ENCODE measurements at regions not wholly inside any gene's neighbourhood (a gene's known extent, or its start where the extent isn't known, plus 50 kb on each side); places are given as distances from the start of the nearest gene placed in this dataset.

GRCh38 chr3:28958656-28959055 lies 322.2 kb upstream of the RBMS3 start:
- peaks cover 11% of the 10 kb centered on the region for H3K9me3 Mint-ChIP-seq
- intact Hi-C loops (cut with micrococcal nuclease): no loop called here
- H3K4me1 Mint-ChIP-seq (ENCODE audit: low read depth): no peaks in the 10 kb centered on the region
- H3K27ac Mint-ChIP-seq: no peak overlapping the region
- no peak for DNase-seq (ENCODE audit: low spot score)
- no peak overlapping the region for H3K4me3 Mint-ChIP-seq (ENCODE audit: low read depth)
- no peaks in the 10 kb centered on the region for H3K36me3 Mint-ChIP-seq (ENCODE audit: low read depth)
- peaks cover 2% of the 10 kb centered on the region for H3K27me3 Mint-ChIP-seq (ENCODE audit: low read depth)

- H3K27me3 Mint-ChIP-seq (ENCODE audit: low read depth): no peaks in the 10 kb centered on the region
- H3K36me3 Mint-ChIP-seq (ENCODE audit: low read depth): no peaks in the 10 kb centered on the region
- H3K4me3 Mint-ChIP-seq (ENCODE audit: low read depth): no peak overlapping the region
- no peak overlapping the region for H3K27ac Mint-ChIP-seq
- H3K9me3 Mint-ChIP-seq: peaks cover 34% of the 10 kb centered on the region
- DNase-seq (ENCODE audit: low spot score): no peak
- H3K4me1 Mint-ChIP-seq (ENCODE audit: low read depth): peaks cover 4% of the 10 kb centered on the region
- intact Hi-C loops (cut with micrococcal nuclease): no loop called here
These were observed 309.7 kb upstream of the RBMS3 start for GRCh38 chr3:28971156-28971555.

- Mint-ChIP-seq H3K4me1 (ENCODE audit: low read depth) (peaks cover 4% of the 10 kb centered on the region), H3K36me3 (ENCODE audit: low read depth) (no peaks in the 10 kb centered on the region), H3K9me3 (peaks cover 31% of the 10 kb centered on the region), H3K27ac (no peak overlapping the region), H3K4me3 (ENCODE audit: low read depth) (no peak overlapping the region), H3K27me3 (ENCODE audit: low read depth) (no peaks in the 10 kb centered on the region)
- intact Hi-C loops (cut with micrococcal nuclease): no loop called here
- DNase-seq (ENCODE audit: low spot score): no peak
These were observed 307.9 kb upstream of the RBMS3 start for GRCh38 chr3:28972921-28973320.

- peaks cover 4% of the 10 kb centered on the region for H3K4me1 Mint-ChIP-seq (ENCODE audit: low read depth)
- intact Hi-C loops (cut with micrococcal nuclease): no loop called here
- no peak overlapping the region for H3K27ac Mint-ChIP-seq
- DNase-seq (ENCODE audit: low spot score): no peak
- H3K4me3 Mint-ChIP-seq (ENCODE audit: low read depth): no peak overlapping the region
- peaks cover 27% of the 10 kb centered on the region for H3K9me3 Mint-ChIP-seq
- no peaks in the 10 kb centered on the region for H3K36me3 Mint-ChIP-seq (ENCODE audit: low read depth)
- no peaks in the 10 kb centered on the region for H3K27me3 Mint-ChIP-seq (ENCODE audit: low read depth)
These were observed 307.3 kb upstream of the RBMS3 start for GRCh38 chr3:28973609-28974008.

GRCh38 chr3:28978092-28978491 lies 302.8 kb upstream of the RBMS3 start:
- Mint-ChIP-seq H3K36me3 (ENCODE audit: low read depth) (no peaks in the 10 kb centered on the region), H3K27me3 (ENCODE audit: low read depth) (no peaks in the 10 kb centered on the region), H3K9me3 (peaks cover 2% of the 10 kb centered on the region), H3K27ac (no peak overlapping the region), H3K4me1 (ENCODE audit: low read depth) (peaks cover 4% of the 10 kb centered on the region), H3K4me3 (ENCODE audit: low read depth) (no peak overlapping the region)
- no peak for DNase-seq (ENCODE audit: low spot score)
- intact Hi-C loops (cut with micrococcal nuclease): no loop called here

GRCh38 chr3:28980131-28980530 lies 300.7 kb upstream of the RBMS3 start:
- Mint-ChIP-seq H3K9me3 (no peaks in the 10 kb centered on the region), H3K4me3 (ENCODE audit: low read depth) (no peak overlapping the region), H3K27me3 (ENCODE audit: low read depth) (no peaks in the 10 kb centered on the region), H3K36me3 (ENCODE audit: low read depth) (no peaks in the 10 kb centered on the region), H3K27ac (no peak overlapping the region), H3K4me1 (ENCODE audit: low read depth) (no peaks in the 10 kb centered on the region)
- DNase-seq (ENCODE audit: low spot score): no peak
- intact Hi-C loops (cut with micrococcal nuclease): no loop called here

GRCh38 chr3:28980631-28981030 lies 300.2 kb upstream of the RBMS3 start:
- H3K9me3 Mint-ChIP-seq: no peaks in the 10 kb centered on the region
- H3K27me3 Mint-ChIP-seq (ENCODE audit: low read depth): no peaks in the 10 kb centered on the region
- H3K36me3 Mint-ChIP-seq (ENCODE audit: low read depth): no peaks in the 10 kb centered on the region
- DNase-seq (ENCODE audit: low spot score): no peak
- no peak overlapping the region for H3K4me3 Mint-ChIP-seq (ENCODE audit: low read depth)
- intact Hi-C loops (cut with micrococcal nuclease): no loop called here
- no peaks in the 10 kb centered on the region for H3K4me1 Mint-ChIP-seq (ENCODE audit: low read depth)
- H3K27ac Mint-ChIP-seq: no peak overlapping the region

- Mint-ChIP-seq H3K9me3 (no peaks in the 10 kb centered on the region), H3K4me1 (ENCODE audit: low read depth) (no peaks in the 10 kb centered on the region), H3K36me3 (ENCODE audit: low read depth) (no peaks in the 10 kb centered on the region), H3K4me3 (ENCODE audit: low read depth) (no peak overlapping the region), H3K27me3 (ENCODE audit: low read depth) (no peaks in the 10 kb centered on the region), H3K27ac (no peak overlapping the region)
- no peak for DNase-seq (ENCODE audit: low spot score)
- intact Hi-C loops (cut with micrococcal nuclease): no loop called here
These were observed 298.0 kb upstream of the RBMS3 start for GRCh38 chr3:28982906-28983305.

GRCh38 chr3:28986922-28987321 lies 293.9 kb upstream of the RBMS3 start:
- no peaks in the 10 kb centered on the region for H3K36me3 Mint-ChIP-seq (ENCODE audit: low read depth)
- H3K4me1 Mint-ChIP-seq (ENCODE audit: low read depth): peaks cover 9% of the 10 kb centered on the region
- no peaks in the 10 kb centered on the region for H3K27me3 Mint-ChIP-seq (ENCODE audit: low read depth)
- intact Hi-C loops (cut with micrococcal nuclease): loop anchor here (5.0 kb wide), 1 partner anchor 40 kb away; no protein-coding TSS in a partner anchor
- H3K9me3 Mint-ChIP-seq: no peaks in the 10 kb centered on the region
- H3K27ac Mint-ChIP-seq: no peak overlapping the region
- no peak overlapping the region for H3K4me3 Mint-ChIP-seq (ENCODE audit: low read depth)
- DNase-seq (ENCODE audit: low spot score): no peak

- no peaks in the 10 kb centered on the region for H3K27me3 Mint-ChIP-seq (ENCODE audit: low read depth)
- intact Hi-C loops (cut with micrococcal nuclease): loop anchor here (5.0 kb wide), 1 partner anchor 38 kb away; no protein-coding TSS in a partner anchor
- H3K9me3 Mint-ChIP-seq: no peaks in the 10 kb centered on the region
- no peak for DNase-seq (ENCODE audit: low spot score)
- H3K36me3 Mint-ChIP-seq (ENCODE audit: low read depth): no peaks in the 10 kb centered on the region
- H3K4me3 Mint-ChIP-seq (ENCODE audit: low read depth): no peak overlapping the region
- no peak overlapping the region for H3K27ac Mint-ChIP-seq
- H3K4me1 Mint-ChIP-seq (ENCODE audit: low read depth): peaks cover 9% of the 10 kb centered on the region
These were observed 291.2 kb upstream of the RBMS3 start for GRCh38 chr3:28989646-28990089.

- H3K36me3 Mint-ChIP-seq (ENCODE audit: low read depth): no peaks in the 10 kb centered on the region
- no peak overlapping the region for H3K4me3 Mint-ChIP-seq (ENCODE audit: low read depth)
- H3K9me3 Mint-ChIP-seq: peaks cover 6% of the 10 kb centered on the region
- H3K27ac Mint-ChIP-seq: no peak overlapping the region
- no peaks in the 10 kb centered on the region for H3K27me3 Mint-ChIP-seq (ENCODE audit: low read depth)
- intact Hi-C loops (cut with micrococcal nuclease): no loop called here
- H3K4me1 Mint-ChIP-seq (ENCODE audit: low read depth): peaks cover 9% of the 10 kb centered on the region
- DNase-seq (ENCODE audit: low spot score): no peak
These were observed 286.5 kb upstream of the RBMS3 start for GRCh38 chr3:28994161-28994905.

- intact Hi-C loops (cut with micrococcal nuclease): no loop called here
- no peaks in the 10 kb centered on the region for H3K36me3 Mint-ChIP-seq (ENCODE audit: low read depth)
- no peaks in the 10 kb centered on the region for H3K27me3 Mint-ChIP-seq (ENCODE audit: low read depth)
- H3K9me3 Mint-ChIP-seq: no peaks in the 10 kb centered on the region
- H3K4me1 Mint-ChIP-seq (ENCODE audit: low read depth): no peaks in the 10 kb centered on the region
- H3K27ac Mint-ChIP-seq: no peak overlapping the region
- DNase-seq (ENCODE audit: low spot score): no peak
- no peak overlapping the region for H3K4me3 Mint-ChIP-seq (ENCODE audit: low read depth)
These were observed 275.8 kb upstream of the RBMS3 start for GRCh38 chr3:29004885-29005599.

GRCh38 chr3:29005862-29006261 lies 275.0 kb upstream of the RBMS3 start:
- Mint-ChIP-seq H3K27ac (no peak overlapping the region), H3K27me3 (ENCODE audit: low read depth) (no peaks in the 10 kb centered on the region), H3K36me3 (ENCODE audit: low read depth) (no peaks in the 10 kb centered on the region), H3K4me3 (ENCODE audit: low read depth) (no peak overlapping the region), H3K9me3 (no peaks in the 10 kb centered on the region), H3K4me1 (ENCODE audit: low read depth) (no peaks in the 10 kb centered on the region)
- no peak for DNase-seq (ENCODE audit: low spot score)
- intact Hi-C loops (cut with micrococcal nuclease): no loop called here

Measured in activated T-helper 2 cell treated with anti-CD3 and anti-CD28 coated beads, Interferon-gamma antibody, Interleukin-2, Interleukin-4, amounts not matched to agents 10 μg/mL and 5 μg/mL and 100 μg/mL, durations not matched to agents 14 hours and 24 hours and 36 hours (primary cell).